ENCODE measurements at regions not wholly inside any gene's neighbourhood (a gene's known extent, or its start where the extent isn't known, plus 50 kb on each side); places are given as distances from the start of the nearest gene placed in this dataset.

DNA sequence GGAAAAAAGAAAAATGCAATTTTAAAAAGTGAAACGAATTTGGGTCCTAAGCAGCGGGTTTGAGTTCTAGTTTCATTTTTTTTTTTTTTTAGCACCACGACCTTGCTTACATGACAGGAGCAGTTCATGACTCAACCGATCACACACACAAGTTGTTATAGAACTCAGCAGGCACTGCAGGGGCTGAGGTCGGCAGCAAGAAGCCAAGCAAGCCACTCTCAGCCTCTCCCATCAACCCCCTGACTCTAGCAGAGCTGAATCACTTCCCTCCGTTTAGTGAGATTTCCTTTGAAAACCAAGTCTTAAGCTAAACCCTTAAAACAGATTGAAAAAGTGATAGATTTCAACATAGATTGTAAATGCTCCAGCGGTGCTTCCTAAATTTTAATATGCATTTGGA lies 520.8 kb downstream of the HAPSTR1 start:
- H3K4me1 ChIP-seq = no peaks in the 10 kb centered on the region
- DNase-seq (ENCODE audit: low spot score) = no peak
- H3K27me3 ChIP-seq = no peaks in the 10 kb centered on the region
- H3K36me3 ChIP-seq = no peaks in the 10 kb centered on the region
- no peaks in the 10 kb centered on the region for H3K9me3 ChIP-seq
- TF ChIP-seq, protein P1, sequence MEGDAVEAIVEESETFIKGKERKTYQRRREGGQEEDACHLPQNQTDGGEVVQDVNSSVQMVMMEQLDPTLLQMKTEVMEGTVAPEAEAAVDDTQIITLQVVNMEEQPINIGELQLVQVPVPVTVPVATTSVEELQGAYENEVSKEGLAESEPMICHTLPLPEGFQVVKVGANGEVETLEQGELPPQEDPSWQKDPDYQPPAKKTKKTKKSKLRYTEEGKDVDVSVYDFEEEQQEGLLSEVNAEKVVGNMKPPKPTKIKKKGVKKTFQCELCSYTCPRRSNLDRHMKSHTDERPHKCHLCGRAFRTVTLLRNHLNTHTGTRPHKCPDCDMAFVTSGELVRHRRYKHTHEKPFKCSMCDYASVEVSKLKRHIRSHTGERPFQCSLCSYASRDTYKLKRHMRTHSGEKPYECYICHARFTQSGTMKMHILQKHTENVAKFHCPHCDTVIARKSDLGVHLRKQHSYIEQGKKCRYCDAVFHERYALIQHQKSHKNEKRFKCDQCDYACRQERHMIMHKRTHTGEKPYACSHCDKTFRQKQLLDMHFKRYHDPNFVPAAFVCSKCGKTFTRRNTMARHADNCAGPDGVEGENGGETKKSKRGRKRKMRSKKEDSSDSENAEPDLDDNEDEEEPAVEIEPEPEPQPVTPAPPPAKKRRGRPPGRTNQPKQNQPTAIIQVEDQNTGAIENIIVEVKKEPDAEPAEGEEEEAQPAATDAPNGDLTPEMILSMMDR (IDR thresholded peaks at IDR 0.05) = no peak
- H3K4me3 ChIP-seq = no peak overlapping the region
- H3K27ac ChIP-seq = no peak overlapping the region

DNA sequence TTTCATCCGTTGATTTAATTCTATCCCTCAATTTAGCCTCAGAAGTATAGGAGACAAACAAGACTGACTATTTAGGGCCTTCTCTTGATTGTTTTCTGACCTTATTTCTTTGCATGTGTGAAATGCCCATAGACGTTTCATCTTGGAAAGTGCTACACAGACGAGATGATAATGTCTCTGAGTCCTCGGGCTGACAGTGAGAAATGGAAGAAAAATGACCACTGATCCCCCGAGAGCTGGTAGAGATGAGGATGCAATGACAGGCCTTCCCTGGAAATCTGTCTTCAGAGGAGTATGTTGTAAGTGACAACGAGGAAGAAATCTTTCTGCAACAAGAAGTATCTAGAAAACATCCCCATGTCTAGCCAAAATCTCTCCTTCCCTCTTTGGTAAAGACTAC lies 522.9 kb downstream of the HAPSTR1 start:
- Histone ChIP-seq H3K27me3 (no peaks in the 10 kb centered on the region), H3K27ac (no peak overlapping the region), H3K9me3 (no peaks in the 10 kb centered on the region), H3K4me1 (no peaks in the 10 kb centered on the region), H3K4me3 (no peak overlapping the region), H3K36me3 (no peaks in the 10 kb centered on the region)
- DNase-seq (ENCODE audit: low spot score) = no peak
- TF ChIP-seq, protein P1 (IDR thresholded peaks at IDR 0.05) = no peak

DNA sequence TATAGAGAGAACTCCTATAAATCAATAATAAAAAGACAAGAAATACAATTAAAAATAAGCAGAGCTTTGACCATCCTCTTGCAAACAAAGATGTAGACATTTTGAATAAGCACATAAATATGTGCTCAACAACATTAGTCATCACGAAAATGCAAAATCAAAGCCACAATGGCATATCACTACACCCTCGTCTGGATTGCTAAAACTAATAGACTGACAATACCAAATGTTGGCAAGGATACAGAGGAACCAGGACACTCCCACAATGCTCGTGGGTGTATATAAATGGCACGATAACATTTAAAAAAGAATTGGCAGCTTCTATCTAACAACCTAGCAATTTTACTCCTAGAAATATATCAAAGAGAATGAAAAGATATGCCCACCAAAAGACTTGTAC lies 530.8 kb downstream of the HAPSTR1 start:
- H3K27ac ChIP-seq = no peak overlapping the region
- TF ChIP-seq, protein P1 (IDR thresholded peaks at IDR 0.05) = no peak
- DNase-seq (ENCODE audit: low spot score) = no peak
- H3K4me1 ChIP-seq = no peaks in the 10 kb centered on the region
- H3K27me3 ChIP-seq = no peaks in the 10 kb centered on the region
- no peaks in the 10 kb centered on the region for H3K36me3 ChIP-seq
- no peaks in the 10 kb centered on the region for H3K9me3 ChIP-seq
- H3K4me3 ChIP-seq = no peak overlapping the region

DNA sequence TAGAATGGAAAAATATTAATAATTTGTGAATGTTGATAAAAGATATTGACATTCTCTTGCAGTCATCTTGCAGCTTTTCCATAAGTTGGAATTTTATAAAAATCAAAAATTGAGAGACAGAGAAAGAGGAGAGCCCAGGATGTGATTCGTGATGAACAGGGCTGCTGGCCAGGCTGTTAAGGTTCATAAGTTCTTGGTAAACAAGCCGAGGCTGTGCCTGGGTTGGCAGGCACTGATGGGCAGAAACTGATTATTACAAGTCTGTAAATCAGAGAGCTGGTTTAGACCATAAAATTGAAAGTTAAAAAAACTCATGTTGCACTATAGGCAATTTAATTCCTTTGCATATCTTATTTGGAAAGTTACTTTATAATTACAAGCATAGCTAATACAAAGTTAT lies 533.7 kb downstream of the HAPSTR1 start:
- TF ChIP-seq, protein P1 (IDR thresholded peaks at IDR 0.05) = no peak
- H3K9me3 ChIP-seq = no peaks in the 10 kb centered on the region
- H3K27ac ChIP-seq = no peak overlapping the region
- no peaks in the 10 kb centered on the region for H3K4me1 ChIP-seq
- H3K4me3 ChIP-seq = no peak overlapping the region
- H3K27me3 ChIP-seq = no peaks in the 10 kb centered on the region
- no peak for DNase-seq (ENCODE audit: low spot score)
- H3K36me3 ChIP-seq = no peaks in the 10 kb centered on the region

DNA sequence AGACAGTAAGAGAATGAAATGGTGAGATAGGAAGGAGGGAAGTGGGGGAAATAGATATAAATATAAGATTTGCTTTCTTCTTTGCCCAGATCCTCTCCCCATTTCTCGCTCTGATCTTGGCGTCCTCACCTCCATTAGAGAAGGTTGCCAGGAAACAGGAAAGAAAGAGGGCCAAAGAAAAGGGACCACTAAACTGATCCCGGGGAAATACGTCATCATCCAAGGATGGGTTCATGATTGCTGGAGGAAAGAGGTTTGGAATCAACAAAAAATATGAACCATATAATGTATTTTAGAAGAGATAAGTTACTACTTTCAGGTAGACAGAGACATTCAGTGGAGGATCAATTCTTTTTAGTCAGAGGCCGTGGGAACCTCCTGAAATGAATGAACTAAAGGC lies 536.0 kb downstream of the HAPSTR1 start:
- TF ChIP-seq, protein P1 (IDR thresholded peaks at IDR 0.05) = no peak
- Histone ChIP-seq H3K36me3 (no peaks in the 10 kb centered on the region), H3K27ac (no peak overlapping the region), H3K27me3 (no peaks in the 10 kb centered on the region), H3K9me3 (no peaks in the 10 kb centered on the region), H3K4me3 (no peak overlapping the region), H3K4me1 (no peaks in the 10 kb centered on the region)
- DNase-seq (ENCODE audit: low spot score) = no peak

DNA sequence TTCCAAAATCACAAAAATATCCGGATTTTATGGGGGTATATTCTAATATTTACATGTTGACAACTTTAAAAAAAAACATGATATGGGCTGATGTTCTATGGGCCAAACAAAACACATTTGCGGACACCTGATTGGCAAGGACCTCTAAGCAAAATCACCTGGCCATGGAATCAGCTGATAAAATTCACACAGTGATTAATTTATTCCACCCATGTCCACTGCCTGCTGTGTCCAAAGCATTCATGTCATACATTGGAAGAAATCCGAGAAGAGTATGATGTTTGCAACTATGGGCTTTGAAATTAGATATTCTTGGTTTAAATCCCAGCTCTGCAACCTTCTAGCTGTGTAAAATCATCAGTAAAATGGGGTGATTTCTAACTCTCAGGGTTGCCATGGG lies 538.7 kb downstream of the HAPSTR1 start:
- Histone ChIP-seq H3K4me1 (no peaks in the 10 kb centered on the region), H3K27me3 (no peaks in the 10 kb centered on the region), H3K4me3 (no peak overlapping the region), H3K36me3 (no peaks in the 10 kb centered on the region), H3K9me3 (no peaks in the 10 kb centered on the region), H3K27ac (no peak overlapping the region)
- TF ChIP-seq, protein P1 (IDR thresholded peaks at IDR 0.05) = no peak
- no peak for DNase-seq (ENCODE audit: low spot score)

Measured in right atrium auricular region (tissue), 2 donors.